ELF-1 (cell line): ENCODE measurements at regions not wholly inside any gene's neighbourhood (a gene's known extent, or its start where the extent isn't known, plus 50 kb on each side); places are given as distances from the start of the nearest gene placed in this dataset.
"Not testable (repeated sequence)": the region's sequence is repeated elsewhere in the genome, so short reads cannot be mapped to it uniquely, and the experiment has no call there.

Experiments used
- DNase-seq: peaks from one replicate; pipeline ENCODE4 v3.0.0-alpha.2; 2016; ENCODE audit warnings: low read depth, low spot score

- DNase-seq = no peak
Measured at GRCh38 chr17:12195418-12195817, 174.7 kb downstream of the MAP2K4 start.

- DNase-seq = no peak
Measured at GRCh38 chr17:12201294-12201880, 180.7 kb downstream of the MAP2K4 start.

DNA sequence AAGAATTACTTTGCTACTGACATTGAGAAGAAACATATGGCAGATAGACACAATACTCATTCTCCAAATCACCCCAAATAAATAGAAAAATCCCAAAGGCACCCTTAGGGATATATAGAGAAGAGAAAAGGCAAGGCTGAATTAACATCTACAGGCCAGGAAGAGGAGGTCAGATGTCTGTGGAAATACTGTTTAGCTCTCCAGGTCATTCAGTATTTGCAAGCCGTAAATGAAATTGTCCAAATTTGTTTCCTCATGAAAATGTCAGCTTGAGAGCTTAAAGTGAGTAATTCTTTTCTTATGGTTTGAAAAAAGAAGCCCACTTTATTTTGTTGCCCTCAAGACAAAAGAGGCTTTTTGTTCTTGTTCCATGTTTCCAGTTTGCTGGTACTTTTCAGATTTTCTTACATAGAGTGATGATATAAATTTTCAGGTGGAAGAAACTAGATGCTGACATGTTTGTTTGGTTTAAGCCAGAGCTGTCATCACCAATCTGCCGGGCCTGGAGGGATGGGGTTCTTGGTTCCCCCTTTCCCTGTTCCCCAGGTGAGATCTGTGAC, 189.0 kb downstream of the MAP2K4 start:
- DNase-seq = no peak

- not testable (repeated sequence) for DNase-seq
Measured at GRCh38 chr17:12220714-12221439, 200.2 kb downstream of the MAP2K4 start.

- DNase-seq = peak; percentile 11
Measured at GRCh38 chr17:12222392-12222791, 201.7 kb downstream of the MAP2K4 start.

DNA sequence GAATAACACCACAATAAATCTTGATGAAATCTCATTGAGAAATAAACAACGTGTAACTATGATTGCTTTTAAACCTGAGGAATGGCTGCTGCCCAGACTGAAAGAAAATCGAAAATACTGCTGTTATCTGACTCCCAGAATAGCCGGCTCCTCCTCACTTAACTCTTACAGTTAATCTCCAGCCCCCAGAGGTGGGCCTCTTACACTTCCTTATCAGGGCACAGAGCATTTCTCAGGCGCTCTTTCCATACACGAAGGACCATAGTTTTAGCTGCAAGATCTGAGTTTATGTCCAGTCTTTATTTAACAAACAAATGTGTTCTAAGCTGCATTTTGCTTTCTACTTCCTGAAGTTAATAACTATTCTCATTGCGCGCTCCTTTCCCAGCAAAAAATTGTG, 206.9 kb downstream of the MAP2K4 start:
- DNase-seq = no peak

- DNase-seq = no peak
Measured at GRCh38 chr17:12229335-12229734, 208.7 kb downstream of the MAP2K4 start.

DNA sequence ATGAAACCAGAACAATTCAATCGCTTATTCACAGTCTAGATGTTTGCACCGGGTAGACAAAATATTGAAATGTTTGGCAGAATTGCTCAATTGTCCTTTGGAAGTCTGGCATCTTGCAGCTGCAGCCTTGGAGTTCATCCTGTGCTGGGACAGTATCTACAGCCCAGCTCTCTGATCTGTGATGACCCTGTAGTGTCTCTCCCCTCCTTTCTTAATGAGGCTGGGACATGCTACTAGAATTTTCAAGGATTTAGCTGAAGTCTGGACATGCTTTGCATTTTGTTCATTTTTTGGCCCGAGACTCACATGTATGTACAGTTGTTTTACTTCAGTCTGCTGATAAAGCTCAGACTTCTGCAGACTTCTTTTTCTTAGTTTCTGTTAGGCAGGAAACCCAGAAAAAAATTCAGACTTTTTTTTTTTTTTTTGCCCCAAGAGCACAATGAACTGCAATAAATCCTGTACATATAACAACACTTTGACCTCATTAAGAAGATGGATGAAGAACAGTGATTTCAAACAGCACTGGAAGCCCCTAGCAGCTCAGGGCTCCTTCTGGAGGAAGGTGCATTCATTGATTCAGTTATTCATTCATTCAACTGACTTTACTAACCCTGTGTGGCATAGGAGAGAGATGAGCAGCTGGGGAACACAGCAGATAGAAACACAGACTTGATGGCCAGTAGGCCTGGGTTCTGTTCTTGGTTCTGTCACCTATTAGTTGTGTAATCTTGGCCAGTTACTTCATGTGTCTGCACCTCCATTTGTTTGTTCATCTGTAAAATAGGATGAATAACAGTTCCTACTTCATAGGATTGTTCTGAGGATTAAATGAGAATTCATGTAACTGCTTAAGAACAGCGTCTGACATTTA, 210.0 kb downstream of the MAP2K4 start:
- no peak for DNase-seq

- no peak for DNase-seq
Measured at GRCh38 chr17:12231355-12231682, 210.6 kb downstream of the MAP2K4 start.

DNA sequence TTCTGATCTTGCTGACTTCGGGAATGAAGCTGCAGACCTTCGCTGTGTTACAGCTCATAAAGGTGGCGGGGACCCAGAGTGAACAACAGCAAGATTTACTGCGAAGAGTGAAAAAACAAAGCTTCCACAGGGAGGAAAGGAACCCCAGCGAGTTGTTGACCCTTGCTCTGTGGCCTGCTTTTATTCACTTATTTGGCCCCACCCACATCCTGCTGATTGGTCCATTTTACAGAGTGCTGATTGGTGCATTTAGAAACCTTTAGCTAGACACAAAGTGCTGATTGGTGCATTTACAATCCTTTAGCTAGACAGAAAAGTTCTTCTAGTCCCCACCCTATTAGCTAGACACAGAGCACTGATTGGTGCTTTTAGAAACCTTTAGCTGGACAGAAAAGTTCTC, 218.3 kb downstream of the MAP2K4 start:
- not testable (repeated sequence) for DNase-seq

DNA sequence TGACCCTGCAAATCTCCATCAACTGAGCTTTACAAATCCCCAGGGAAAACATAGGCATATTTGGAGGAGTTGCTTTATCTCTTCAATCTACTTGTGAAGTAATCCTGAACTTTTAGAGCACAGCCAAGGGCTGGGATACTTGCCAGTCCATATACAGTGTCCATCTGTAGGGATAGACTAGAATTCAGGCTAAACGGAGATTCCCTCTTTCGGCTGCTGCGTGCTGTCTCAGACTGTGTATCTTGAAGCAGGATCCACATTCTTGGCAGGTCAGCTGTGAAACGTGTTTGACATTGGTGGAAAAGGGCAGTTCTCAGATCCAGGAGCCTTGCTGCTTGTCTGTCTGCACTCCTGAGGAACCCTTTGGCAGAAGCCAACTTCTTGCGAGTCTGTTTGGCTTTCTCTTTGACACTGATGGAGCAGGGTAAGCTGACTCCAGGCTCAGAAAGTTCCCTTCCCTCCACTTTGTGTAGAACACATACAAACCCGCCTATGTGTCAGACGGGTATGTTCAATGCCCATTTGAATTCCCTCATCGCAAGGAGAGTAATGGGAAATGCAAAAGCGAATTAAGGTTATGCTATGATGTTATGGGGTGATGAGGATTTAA, 221.8 kb downstream of the MAP2K4 start:
- DNase-seq = no peak

- no peak for DNase-seq
Measured at GRCh38 chr17:12247761-12248160, 227.1 kb downstream of the MAP2K4 start.

DNA sequence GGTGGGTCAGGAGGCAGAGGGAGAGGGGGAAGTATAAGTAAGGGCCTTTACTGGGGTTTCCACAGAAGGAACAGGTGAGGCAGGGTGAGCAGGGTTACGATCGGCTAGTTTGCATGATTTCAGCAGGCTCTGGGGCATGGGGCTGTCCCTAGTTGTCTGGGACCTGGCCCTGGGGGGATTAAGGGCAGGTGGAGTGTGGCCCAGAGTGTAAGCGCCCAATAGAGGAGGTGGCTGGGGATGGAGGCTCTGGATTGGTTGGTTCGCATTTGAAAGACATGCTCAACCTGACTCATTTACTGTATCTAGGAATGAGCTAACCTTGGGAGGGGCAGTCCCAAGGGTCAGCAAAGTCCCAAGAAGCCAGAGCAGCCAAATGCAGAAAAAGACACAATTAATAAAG, 230.3 kb downstream of the MAP2K4 start:
- peak; percentile 13 for DNase-seq

GRCh38 chr17:12252462-12252861, 231.8 kb downstream of the MAP2K4 start:
- no peak for DNase-seq

DNA sequence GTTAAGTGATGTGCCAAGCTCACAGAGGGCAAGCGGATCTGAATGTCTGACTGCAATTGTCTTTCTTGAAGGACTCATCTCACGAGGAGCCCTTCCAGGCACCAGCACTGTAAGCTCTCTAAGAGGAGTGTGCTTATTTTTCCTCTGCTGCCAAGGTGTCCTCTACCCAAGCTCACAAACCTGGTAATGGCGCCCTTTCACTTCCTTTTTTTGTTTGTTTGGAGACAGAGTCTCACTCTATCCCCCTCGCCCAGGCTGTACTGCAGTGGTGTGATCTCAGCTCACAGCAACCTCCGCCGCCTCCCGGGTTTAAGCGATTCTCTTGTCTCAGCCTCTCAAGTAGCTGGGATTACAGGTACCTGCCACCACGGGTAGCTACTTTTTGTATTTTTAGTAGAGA, 233.8 kb downstream of the MAP2K4 start:
- DNase-seq = no peak

DNA sequence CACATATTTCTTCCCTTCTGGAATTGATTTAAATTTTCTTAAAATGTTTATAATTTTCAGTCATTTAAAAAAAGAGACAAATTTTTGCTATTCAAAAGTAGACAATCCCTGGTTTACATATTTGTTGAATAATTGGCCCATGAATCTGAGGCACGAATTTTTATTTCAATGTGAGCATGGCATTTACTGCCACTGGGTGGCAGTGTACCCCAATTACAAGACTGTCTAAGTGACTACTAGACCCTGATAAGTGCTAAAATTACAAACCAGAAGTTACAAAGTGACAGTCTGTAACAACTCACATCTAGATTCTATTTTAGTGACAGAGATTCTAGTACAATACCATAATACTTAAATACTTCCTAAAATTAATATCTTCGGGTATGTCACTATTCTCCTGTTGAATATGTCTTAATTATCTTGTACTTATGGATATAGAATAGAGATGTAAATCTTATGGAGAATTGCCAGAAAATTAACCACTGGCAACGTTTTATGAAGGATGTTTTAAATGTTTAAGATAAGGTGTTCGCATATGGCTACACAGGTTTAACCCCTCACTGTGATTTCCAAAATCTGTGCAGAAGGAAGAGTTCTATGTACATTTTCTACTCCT, 235.8 kb downstream of the MAP2K4 start:
- DNase-seq = no peak

DNA sequence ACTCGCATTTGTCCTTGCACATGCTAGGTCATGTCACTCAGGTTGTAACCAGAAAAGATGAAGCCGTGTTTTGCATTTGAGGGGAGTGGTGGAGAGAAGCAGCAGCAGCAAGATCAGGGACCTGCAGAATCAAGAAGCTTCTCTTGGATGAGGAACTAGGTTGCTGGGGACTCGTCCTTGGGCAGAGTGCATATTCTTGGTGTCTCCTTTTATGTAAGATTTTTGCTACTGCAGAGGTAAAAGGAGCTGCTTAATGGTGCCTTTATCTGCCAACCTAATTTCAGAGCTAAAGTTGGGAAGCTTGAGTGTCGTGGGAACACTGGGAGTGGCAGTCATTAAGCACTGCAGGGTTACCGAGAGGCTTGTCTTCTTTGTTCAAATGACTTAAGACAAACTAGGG, 236.5 kb downstream of the MAP2K4 start:
- no peak for DNase-seq

- DNase-seq = no peak
Measured at GRCh38 chr17:12261354-12261753, 240.7 kb downstream of the MAP2K4 start.

GRCh38 chr17:12269751-12270150, 249.1 kb downstream of the MAP2K4 start:
- no peak for DNase-seq

- DNase-seq = no peak
Measured at GRCh38 chr17:12277827-12278226, 257.1 kb downstream of the MAP2K4 start.

DNA sequence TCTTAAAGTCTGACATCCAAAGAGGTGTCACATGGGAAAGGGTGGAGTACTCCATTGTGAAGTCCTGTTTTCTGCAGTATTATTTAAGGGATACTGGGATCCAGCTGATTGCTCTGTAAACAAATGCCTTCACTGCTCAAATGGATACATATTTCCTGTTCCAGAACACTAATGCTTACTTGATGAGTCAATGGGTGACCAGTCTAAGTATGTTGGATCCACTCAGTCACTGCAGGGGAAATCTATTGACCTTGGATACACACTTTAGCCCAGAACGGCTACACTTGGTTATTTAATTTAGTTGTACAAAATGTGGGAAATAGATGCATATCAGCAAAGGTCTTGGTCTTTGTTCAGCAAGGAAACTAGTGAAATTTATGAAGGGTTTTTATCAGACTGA, 261.4 kb downstream of the MAP2K4 start:
- DNase-seq = no peak

DNA sequence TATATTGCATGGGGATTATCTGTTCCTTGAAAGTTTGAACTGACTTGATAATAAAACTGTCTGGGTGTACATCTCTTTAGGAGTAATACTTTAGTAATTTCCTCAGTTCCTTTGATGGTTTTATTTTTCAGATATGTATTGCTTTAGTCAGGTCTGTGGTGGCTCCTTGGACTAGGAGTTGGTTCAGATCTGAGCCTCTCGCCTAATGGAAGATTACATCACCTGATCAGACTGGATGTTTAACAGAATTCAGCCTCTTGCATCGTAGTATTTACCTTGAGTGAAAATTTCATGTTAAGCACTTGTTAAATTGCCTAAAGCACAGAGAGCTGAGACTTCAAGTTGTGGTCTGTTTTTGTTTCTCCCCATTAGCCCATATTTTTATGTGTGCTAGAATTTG, 267.3 kb downstream of the MAP2K4 start:
- DNase-seq = no peak
